Stimulated activated naive CD4-positive, alpha-beta T cell (primary cell): ENCODE measurements at regions not wholly inside any gene's neighbourhood (a gene's known extent, or its start where the extent isn't known, plus 50 kb on each side); places are given as distances from the start of the nearest gene placed in this dataset.

ENCODE experiments used
- DNase-seq, 6 experiments: peaks; one replicate each; lab custom pipeline; 2025; lab: John Stamatoyannopoulos, UW

DNA sequence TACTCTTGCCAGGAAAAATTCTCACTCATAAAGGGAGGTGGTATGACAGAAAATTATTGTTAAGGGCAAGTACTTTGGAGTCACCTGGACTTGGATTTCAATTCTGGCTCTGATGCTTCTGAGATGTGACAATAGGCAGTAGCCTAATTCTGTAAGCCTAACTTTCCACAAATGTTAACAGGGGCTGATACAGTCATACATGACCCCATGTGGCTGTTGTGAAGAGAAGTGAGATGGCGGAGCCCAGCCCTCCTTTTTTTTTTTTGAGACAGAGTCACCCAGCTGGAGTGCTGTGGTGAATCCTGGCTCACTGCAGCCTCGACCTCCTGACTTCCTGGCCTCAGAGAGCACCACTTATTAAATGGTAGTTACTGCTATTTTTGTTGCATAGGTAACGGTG lies 54.4 kb upstream of the IRF2 start:
- DNase-seq = no peak

DNA sequence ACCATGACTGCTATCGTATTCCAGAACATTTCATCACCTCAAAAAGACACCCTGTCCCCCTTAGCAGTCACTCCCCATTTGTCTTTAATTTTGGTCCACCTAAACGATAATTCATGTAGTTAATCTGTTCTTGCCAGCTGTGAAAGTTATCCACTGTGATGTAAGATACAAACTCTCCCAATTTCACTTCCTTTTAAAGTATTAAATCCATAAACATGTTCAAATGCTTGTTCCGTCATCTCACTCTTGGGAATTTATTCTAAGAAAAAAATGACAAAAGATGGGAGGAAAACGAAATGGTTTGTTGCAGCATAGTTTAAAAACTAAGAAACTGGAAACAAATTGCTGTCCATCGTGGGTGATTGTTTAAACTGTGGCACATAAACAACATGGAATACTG lies 53.7 kb upstream of the IRF2 start:
- no peak for DNase-seq

DNA sequence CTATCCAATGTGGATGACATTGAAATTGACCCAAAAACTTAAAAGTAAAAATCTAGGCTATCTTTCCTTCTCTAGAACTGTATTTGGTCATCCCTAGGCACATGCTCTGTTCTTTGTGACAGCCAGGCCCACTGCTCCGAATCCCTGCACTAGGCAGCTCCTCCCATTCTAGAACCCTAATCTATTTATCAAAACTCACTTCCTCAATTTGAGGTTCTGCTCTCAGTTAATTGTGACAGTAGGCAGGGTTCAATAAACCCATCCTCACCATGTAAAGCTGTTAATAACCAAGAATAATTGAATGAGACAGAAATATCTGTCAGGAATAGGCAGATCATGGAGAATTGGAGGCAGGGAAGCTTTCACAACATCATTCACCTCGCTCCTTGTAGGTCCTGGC lies 51.9 kb upstream of the IRF2 start:
- DNase-seq = no peak
